Esophagus squamous epithelium (tissue), 5 donors: ENCODE measurements at regions not wholly inside any gene's neighbourhood (a gene's known extent, or its start where the extent isn't known, plus 50 kb on each side); places are given as distances from the start of the nearest gene placed in this dataset.

Experiments
- DNase-seq: peaks from one replicate; lab custom pipeline; 2025; lab: John Stamatoyannopoulos, UW
- H3K27ac ChIP-seq, 4 donors: fragments of 200-600 bp; sonication (generic); one replicate each; pipeline ENCODE4 v1.5.1; 2016 to 2019; ENCODE audit warnings: mild to moderate bottlenecking in 1 of 4
- H3K27me3 ChIP-seq, 4 donors: fragments of 200-600 bp; sonication (generic); 1 replicate in 3 of 4; 2 replicates in 1 of 4; pipeline versions ENCODE4 v1.5.1 to v1.6.0; 2017 to 2021; ENCODE audit warnings: antibody characterized with exemption in 1 of 4
- H3K36me3 ChIP-seq, 3 donors: fragments of 200-600 bp; sonication (generic); one replicate each; pipeline ENCODE4 v1.5.1; 2016 to 2019
- H3K4me1 ChIP-seq, 3 donors: fragments of 200-600 bp; sonication (generic); one replicate each; pipeline ENCODE4 v1.5.1; 2017 to 2019
- H3K4me3 ChIP-seq, 4 donors: fragments of 200-600 bp; sonication (generic); 1 replicate in 3 of 4; 2 replicates in 1 of 4; pipeline ENCODE4 v1.5.1; 2016 to 2019; ENCODE audit warnings: mild to moderate bottlenecking in 2 of 4, moderate library complexity in 1 of 4
- H3K9me3 ChIP-seq, 3 donors: fragments of 200-600 bp; sonication (generic); one replicate each; pipeline ENCODE4 v1.5.1; 2016 to 2019
- CTCF ChIP-seq, 6 experiments: fragments of 450-650 bp in 4 of 6; fragments of 200-600 bp in 2 of 6; sonication (generic) in 2 of 6; IDR thresholded peaks; one replicate each; pipeline ENCODE4 v1.5.1; 2016 to 2019; ENCODE audit warnings: antibody characterized with exemption in 6 of 6, mild to moderate bottlenecking in 4 of 6, moderate library complexity in 4 of 6
- POLR2A ChIP-seq, 4 donors: fragments of 450-650 bp; IDR thresholded peaks; one replicate each; pipeline ENCODE4 v1.6.1; 2017; ENCODE audit warnings: antibody characterized with exemption in 4 of 4, mild to moderate bottlenecking in 4 of 4, moderate library complexity in 3 of 4
- WGBS, 2 donors: methylation state at CpG; one replicate each; pipeline ENCODE4 v1.1.5; 2018; 5-methylcytosine and 5-hydroxymethylcytosine counted together
- intact Hi-C: fragments of 100-400 bp; cut with DNase I; formaldehyde crosslinking; loops from one replicate; pipeline ENCODE4 v1.15.0; 2022
- donor health status: DM: yes; HTN: yes; CAD: no.

- intact Hi-C loops, result no loop called here
- no peak for DNase-seq
- TF ChIP-seq POLR2A (IDR thresholded peaks at IDR 0.05), result no peak
- TF ChIP-seq CTCF (IDR thresholded peaks at IDR 0.05), result no peak
- Histone ChIP-seq H3K4me3 (no peak overlapping the region), H3K27ac (no peak overlapping the region), H3K27me3 (no peaks in the 10 kb centered on the region), H3K36me3 (no peaks in the 10 kb centered on the region), H3K4me1 (peaks cover 0 to 22% (median under 1%) of the 10 kb centered on the region in 3 donors), H3K9me3 (no peaks in the 10 kb centered on the region)
- WGBS, 2 donors, result 86 to 92% methylated on average over 6 of the region's 13 CpGs
Observed at GRCh38 chr11:129723146-129723760, 92.4 kb upstream of the TMEM45B start.

GRCh38 chr11:129723761-129724162 is 91.9 kb upstream of the TMEM45B start:
- Histone ChIP-seq H3K27ac (no peak overlapping the region), H3K4me3 (no peak overlapping the region), H3K9me3 (no peaks in the 10 kb centered on the region), H3K36me3 (no peaks in the 10 kb centered on the region), H3K27me3 (no peaks in the 10 kb centered on the region), H3K4me1 (peaks cover 0 to 27% (median 3%) of the 10 kb centered on the region in 3 donors)
- TF ChIP-seq CTCF (IDR thresholded peaks at IDR 0.05) (no peak), POLR2A (IDR thresholded peaks at IDR 0.05) (no peak)
- intact Hi-C loops, result no loop called here
- DNase-seq, result no peak
- WGBS, 2 donors, result 56 to 64% methylated on average over 7 to 9 of the region's 11 CpGs

GRCh38 chr11:129724866-129725265 is 90.8 kb upstream of the TMEM45B start:
- no peak overlapping the region for H3K27ac ChIP-seq

GRCh38 chr11:129726179-129726578 is 89.5 kb upstream of the TMEM45B start:
- Histone ChIP-seq H3K27ac (no peak overlapping the region), H3K4me3 (no peak overlapping the region), H3K27me3 (no peaks in the 10 kb centered on the region), H3K9me3 (no peaks in the 10 kb centered on the region), H3K4me1 (peaks cover 0 to 51% (median 10%) of the 10 kb centered on the region in 3 donors), H3K36me3 (no peaks in the 10 kb centered on the region)
- WGBS, 2 donors, result 91 to 93% methylated on average over 7 of the region's 7 CpGs
- TF ChIP-seq CTCF (IDR thresholded peaks at IDR 0.05), result no peak
- no peak for TF ChIP-seq POLR2A (IDR thresholded peaks at IDR 0.05)
- intact Hi-C loops, result no loop called here
- no peak for DNase-seq

More at GRCh38 chr11:129724866-129725265, 90.8 kb upstream of the TMEM45B start:
- WGBS, 2 donors, result 46 to 51% methylated on average over 5 of the region's 5 CpGs
- no peaks in the 10 kb centered on the region for H3K36me3 ChIP-seq
- DNase-seq, result no peak
- peaks cover 0 to 38% (median 3%) of the 10 kb centered on the region in 3 donors for H3K4me1 ChIP-seq
- intact Hi-C loops, result no loop called here
- no peak for TF ChIP-seq POLR2A (IDR thresholded peaks at IDR 0.05)
- no peak for TF ChIP-seq CTCF (IDR thresholded peaks at IDR 0.05)
- H3K4me3 ChIP-seq, result no peak overlapping the region
- no peaks in the 10 kb centered on the region for H3K9me3 ChIP-seq
- H3K27me3 ChIP-seq, result no peaks in the 10 kb centered on the region

GRCh38 chr11:129728581-129728980 is 87.1 kb upstream of the TMEM45B start:
- no peak for DNase-seq
- Histone ChIP-seq H3K27ac (peak overlapping the region in 3 of 4 donors; percentile 40 to 76 (median 69)), H3K4me3 (no peak overlapping the region), H3K9me3 (no peaks in the 10 kb centered on the region), H3K27me3 (peaks cover 0 to 4% (median 0%) of the 10 kb centered on the region in 4 donors), H3K4me1 (peaks cover 0 to 73% (median 11%) of the 10 kb centered on the region in 3 donors), H3K36me3 (no peaks in the 10 kb centered on the region)
- no peak for TF ChIP-seq POLR2A (IDR thresholded peaks at IDR 0.05)
- TF ChIP-seq CTCF (IDR thresholded peaks at IDR 0.05), result no peak
- WGBS, 2 donors, result 30 to 54% methylated on average over 7 of the region's 7 CpGs
- intact Hi-C loops, result no loop called here
